PC-3 (cell line): ENCODE measurements at regions not wholly inside any gene's neighbourhood (a gene's known extent, or its start where the extent isn't known, plus 50 kb on each side); places are given as distances from the start of the nearest gene placed in this dataset.

ENCODE experiments used
- EZH2 ChIP-seq: fragments of 300-600 bp; sonication (generic); IDR thresholded peaks from one replicate; pipeline ENCODE4 v1.6.1; 2017; ENCODE audit warnings: antibody characterized with exemption, mild to moderate bottlenecking, low read length; ENCODE audit not compliant: unreplicated experiment
- TF ChIP-seq, protein P1 (sequence below): fragments of 300-600 bp; sonication (generic); conservative IDR thresholded peaks from 2 replicates; pipeline ENCODE4 v1.5.1; 2017; ENCODE audit warnings: antibody characterized with exemption, low read depth, mild to moderate bottlenecking, low read length

DNA sequence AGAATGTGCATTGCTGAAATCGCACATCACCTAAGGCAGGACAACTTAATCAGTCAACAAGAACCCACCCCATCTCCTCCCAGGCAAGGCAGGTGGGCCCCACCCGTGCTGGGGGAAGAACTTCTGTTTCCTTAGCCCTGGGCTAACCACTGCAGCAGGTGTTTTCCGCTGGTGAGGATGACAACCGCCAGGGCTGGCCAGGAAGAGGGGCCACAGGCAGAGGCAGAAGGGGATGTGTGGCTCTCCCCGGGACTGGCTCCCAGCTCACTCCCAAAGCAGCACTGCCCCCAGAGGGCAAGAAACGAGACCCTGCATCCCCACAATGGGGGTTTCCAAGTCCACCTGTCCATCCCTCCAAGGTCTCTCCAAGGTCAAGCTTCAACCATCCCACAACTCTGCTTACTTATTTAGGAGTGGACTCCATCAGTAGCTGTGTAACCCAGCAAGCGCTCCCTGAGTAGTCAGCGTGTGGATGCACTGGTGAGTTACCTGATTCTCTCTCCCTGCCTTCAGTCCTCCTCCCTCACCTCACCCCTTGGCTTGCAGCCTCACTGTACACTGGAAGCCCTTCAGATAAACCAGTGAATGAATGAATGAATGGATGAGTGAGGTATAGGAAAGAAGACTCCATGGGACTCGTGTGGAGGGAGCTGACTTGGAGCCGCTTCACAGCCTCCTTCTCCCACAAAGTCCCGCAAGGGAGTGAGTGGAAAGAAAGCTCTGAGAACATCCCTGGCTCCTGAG, 168.2 kb upstream of the CST7 start:
- TF ChIP-seq, protein P1, sequence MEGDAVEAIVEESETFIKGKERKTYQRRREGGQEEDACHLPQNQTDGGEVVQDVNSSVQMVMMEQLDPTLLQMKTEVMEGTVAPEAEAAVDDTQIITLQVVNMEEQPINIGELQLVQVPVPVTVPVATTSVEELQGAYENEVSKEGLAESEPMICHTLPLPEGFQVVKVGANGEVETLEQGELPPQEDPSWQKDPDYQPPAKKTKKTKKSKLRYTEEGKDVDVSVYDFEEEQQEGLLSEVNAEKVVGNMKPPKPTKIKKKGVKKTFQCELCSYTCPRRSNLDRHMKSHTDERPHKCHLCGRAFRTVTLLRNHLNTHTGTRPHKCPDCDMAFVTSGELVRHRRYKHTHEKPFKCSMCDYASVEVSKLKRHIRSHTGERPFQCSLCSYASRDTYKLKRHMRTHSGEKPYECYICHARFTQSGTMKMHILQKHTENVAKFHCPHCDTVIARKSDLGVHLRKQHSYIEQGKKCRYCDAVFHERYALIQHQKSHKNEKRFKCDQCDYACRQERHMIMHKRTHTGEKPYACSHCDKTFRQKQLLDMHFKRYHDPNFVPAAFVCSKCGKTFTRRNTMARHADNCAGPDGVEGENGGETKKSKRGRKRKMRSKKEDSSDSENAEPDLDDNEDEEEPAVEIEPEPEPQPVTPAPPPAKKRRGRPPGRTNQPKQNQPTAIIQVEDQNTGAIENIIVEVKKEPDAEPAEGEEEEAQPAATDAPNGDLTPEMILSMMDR, result no peak
- no peak for TF ChIP-seq EZH2
